HepG2 (cell line): ENCODE measurements at regions not wholly inside any gene's neighbourhood (a gene's known extent, or its start where the extent isn't known, plus 50 kb on each side); places are given as distances from the start of the nearest gene placed in this dataset.

Experiments used
- ATAC-seq: fragments of 200-7000 bp; cut with Tn5 transposase; 3 replicates; pipeline ENCODE4 v1.9.1; 2020; ENCODE audit warnings: mild to moderate bottlenecking, moderate library complexity
- BruUV-seq: library from RNA; stranded (reverse); fragments of 400-500 nt; replicated peaks from 2 replicates; lab custom pipeline; 2021; lab: Mats Ljungman, UMichigan
- CTCF ChIA-PET: fragments of 300-600 bp; formaldehyde crosslinking; extraction: SDS; loops from one replicate; lab custom pipeline; 2021; ENCODE audit warnings: low total read pairs, inconsistent platforms, low intra/inter-chr PET ratio; lab: Yijun Ruan, JAX
- POLR2A ChIA-PET: fragments of 350-600 bp; sonication (Branson Sonifier 250); formaldehyde crosslinking; loops from one replicate; lab custom pipeline; 2020; ENCODE audit warnings: antibody characterized with exemption, inconsistent platforms; lab: Yijun Ruan, JAX
- DNase-seq: peaks from one replicate; pipeline ENCODE4 v3.0.0-alpha.2; 2015; ENCODE audit warnings: low spot score
- FAIRE-seq: peaks from 3 replicates; lab custom pipeline; 2011; peaks lifted over from hg19 to GRCh38; lab: Jason Lieb, UNC
- H2AFZ ChIP-seq: one replicate; pipeline ENCODE4 v1.6.1; 2011; ENCODE audit warnings: low read length, inconsistent platforms
- H3K27ac ChIP-seq: fragments of 300-600 bp; 3 replicates; pipeline ENCODE4 v1.8.0; 2011; ENCODE audit warnings: mixed run types, mild to moderate bottlenecking, mixed read lengths, low read length, inconsistent platforms; ENCODE audit not compliant: insufficient read depth; ENCODE audit errors: extremely low read length
- H3K27me3 ChIP-seq, 2 experiments: fragments of 200-600 bp in 1 of 2; 2 replicates in 1 of 2; 3 replicates in 1 of 2; pipeline versions ENCODE4 v1.6.0 to v1.8.0; 2011; ENCODE audit warnings: low read length in 2 of 2, mild to moderate bottlenecking in 2 of 2, moderate library complexity in 2 of 2, inconsistent platforms in 1 of 2; ENCODE audit not compliant: insufficient read depth in 2 of 2, control insufficient read depth in 1 of 2
- H3K36me3 ChIP-seq, 2 experiments: fragments of 200-600 bp in 1 of 2; replicated peaks in 1 of 2; 2 replicates in 1 of 2; 3 replicates in 1 of 2; pipeline versions ENCODE4 v1.5.1 to v1.8.0; 2011; ENCODE audit warnings: low read length in 2 of 2, inconsistent platforms in 1 of 2; ENCODE audit not compliant: insufficient read depth in 2 of 2, control insufficient read depth in 1 of 2
- H3K4me1 ChIP-seq: 2 replicates; pipeline ENCODE4 v1.5.1; 2012; ENCODE audit warnings: low read length, inconsistent platforms; ENCODE audit not compliant: insufficient read depth
- H3K4me2 ChIP-seq: 2 replicates; pipeline ENCODE4 v1.6.0; 2011; ENCODE audit warnings: low read depth, low read length, inconsistent platforms
- H3K4me3 ChIP-seq, 3 experiments: fragments of 200-600 bp in 1 of 3; sonication (generic), shearing (Covaris generic) in 1 of 3; replicated peaks in 1 of 3; 2 replicates each; pipeline ENCODE4 v1.5.1; 2011 to 2016; ENCODE audit warnings: low read length in 3 of 3, inconsistent platforms in 2 of 3, low read depth in 2 of 3, mild to moderate bottlenecking in 2 of 3, control low read depth in 1 of 3, mixed read lengths in 1 of 3; ENCODE audit not compliant: insufficient read depth in 1 of 3
- H3K79me2 ChIP-seq: one replicate; pipeline ENCODE4 v1.6.1; 2011; ENCODE audit warnings: low read length, inconsistent platforms; ENCODE audit not compliant: insufficient read depth
- H3K9ac ChIP-seq: 2 replicates; pipeline ENCODE4 v1.6.0; 2011; ENCODE audit warnings: mild to moderate bottlenecking, low read depth, low read length, inconsistent platforms; ENCODE audit not compliant: insufficient read depth
- H3K9me3 ChIP-seq: 2 replicates; pipeline ENCODE4 v1.5.1; 2012; ENCODE audit warnings: mild to moderate bottlenecking, low read length
- H4K20me1 ChIP-seq: 2 replicates; pipeline ENCODE4 v1.6.0; 2011; ENCODE audit warnings: inconsistent platforms, mild to moderate bottlenecking, low read length, moderate library complexity; ENCODE audit not compliant: insufficient read depth
- ARNT2 ChIP-seq: sonication (generic); formaldehyde crosslinking; IDR thresholded peaks from 2 replicates; pipeline ENCODE4 v1.8.0; 2022; ENCODE audit warnings: mild to moderate bottlenecking, low read depth, missing genetic modification reagents, moderate library complexity
- DMAP1 ChIP-seq: IDR thresholded peaks from 2 replicates; pipeline ENCODE4 v1.6.1; 2016
- FOXK2 ChIP-seq: fragments of 450-650 bp; IDR thresholded peaks from 2 replicates; pipeline ENCODE4 v1.6.1; 2016
- PHF5A ChIP-seq: IDR thresholded peaks from one replicate; pipeline ENCODE4 v1.6.1; 2018; ENCODE audit warnings: low read depth, missing genetic modification reagents; ENCODE audit not compliant: unreplicated experiment
- SOX5 ChIP-seq: IDR thresholded peaks from 2 replicates; pipeline ENCODE4 v1.6.1; 2016; ENCODE audit warnings: borderline replicate concordance
- ZBTB3 ChIP-seq: sonication (generic); formaldehyde crosslinking; IDR thresholded peaks from 2 replicates; pipeline ENCODE4 v1.4.0; 2020; ENCODE audit warnings: low read depth, mild to moderate bottlenecking, moderate library complexity, missing genetic modification reagents, borderline replicate concordance
- ZFAT ChIP-seq: sonication (generic); formaldehyde crosslinking; conservative IDR thresholded peaks from 2 replicates; pipeline ENCODE4 v1.8.1; 2023; ENCODE audit warnings: missing genetic modification reagents, inconsistent platforms
- ZNF251 ChIP-seq: sonication (generic); formaldehyde crosslinking; IDR thresholded peaks from 2 replicates; pipeline ENCODE4 v1.9.0; 2021; ENCODE audit warnings: mild to moderate bottlenecking, missing genetic modification reagents
- ZNF7 ChIP-seq: IDR thresholded peaks from 2 replicates; pipeline ENCODE4 v1.6.1; 2016; ENCODE audit warnings: missing biosample characterization, missing genetic modification reagents
- ZNF879 ChIP-seq: sonication (generic); formaldehyde crosslinking; IDR thresholded peaks from 2 replicates; pipeline ENCODE4 v1.8.1; 2023; ENCODE audit warnings: missing genetic modification reagents
- WGBS: methylation state at CpG from one replicate; pipeline ENCODE4 v1.1.6; 2017; ENCODE audit warnings: low lambda C conversion rate; 5-methylcytosine and 5-hydroxymethylcytosine counted together
- in situ Hi-C: cut with HindIII; loops from 2 replicates; pipeline ENCODE4 v1.10.0; 2017; ENCODE audit warnings: low pct_unique_long_range_greater_than_20kb; ENCODE audit not compliant: extremely low pct_ligation_motif_present
- intact Hi-C: fragments of 100-400 bp; cut with micrococcal nuclease; formaldehyde crosslinking; loops from one replicate; pipeline ENCODE4 v1.10.0; 2022; ENCODE audit not compliant: unreplicated experiment
- TF ChIP-seq, protein P1 (sequence below): sonication (generic); formaldehyde crosslinking; conservative IDR thresholded peaks from 2 replicates; pipeline ENCODE4 v1.8.1; 2023; ENCODE audit warnings: missing genetic modification reagents
- TF ChIP-seq, protein P2 (sequence below): IDR thresholded peaks from 2 replicates; pipeline ENCODE4 v1.6.1; 2016; ENCODE audit warnings: control low read depth
- TF ChIP-seq, protein P3 (sequence below): sonication (generic); formaldehyde crosslinking; conservative IDR thresholded peaks from 2 replicates; pipeline ENCODE4 v1.4.0; 2020; ENCODE audit warnings: missing genetic modification reagents

DNA sequence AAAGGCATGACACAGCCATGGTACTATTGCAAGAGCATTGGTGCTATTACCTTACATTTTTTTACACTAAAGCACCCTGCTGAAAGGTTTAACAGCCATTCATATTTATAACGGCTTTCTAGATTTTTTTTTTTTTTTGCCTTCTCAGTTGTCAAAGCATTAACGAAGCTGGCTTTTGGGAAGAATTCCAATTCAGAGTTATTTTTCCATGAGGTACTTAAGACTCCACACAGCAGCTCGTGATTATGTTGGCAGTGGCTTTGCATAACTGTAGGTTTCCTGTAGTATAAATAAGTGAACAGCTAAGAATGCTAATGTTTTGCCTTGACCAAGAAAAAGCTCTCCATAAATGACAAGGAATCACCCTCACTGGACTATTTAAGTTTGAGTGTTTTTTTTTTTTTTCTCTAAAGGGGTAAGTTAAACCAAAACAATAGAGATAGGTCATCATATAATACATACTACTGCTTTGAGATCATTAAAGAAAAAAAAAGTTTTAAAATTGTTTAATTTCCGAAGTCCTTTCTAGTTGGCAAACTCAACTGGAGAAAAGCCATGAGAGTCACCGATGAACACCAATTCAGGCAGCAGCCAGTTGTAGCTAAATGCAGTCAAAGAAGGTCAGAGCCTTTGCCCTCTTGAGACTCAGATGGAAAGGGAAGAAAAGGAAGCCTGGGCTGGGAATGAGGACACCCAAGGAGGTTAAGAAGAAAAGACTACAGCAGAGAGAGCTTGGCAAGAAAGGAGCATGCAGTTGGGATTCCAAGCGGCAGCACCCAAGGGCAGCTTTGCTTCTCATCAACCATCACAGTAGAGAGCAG is 187.4 kb upstream of the NCKAP5 start:
- BruUV-seq, result no TSS peak
- TF ChIP-seq, protein P1, sequence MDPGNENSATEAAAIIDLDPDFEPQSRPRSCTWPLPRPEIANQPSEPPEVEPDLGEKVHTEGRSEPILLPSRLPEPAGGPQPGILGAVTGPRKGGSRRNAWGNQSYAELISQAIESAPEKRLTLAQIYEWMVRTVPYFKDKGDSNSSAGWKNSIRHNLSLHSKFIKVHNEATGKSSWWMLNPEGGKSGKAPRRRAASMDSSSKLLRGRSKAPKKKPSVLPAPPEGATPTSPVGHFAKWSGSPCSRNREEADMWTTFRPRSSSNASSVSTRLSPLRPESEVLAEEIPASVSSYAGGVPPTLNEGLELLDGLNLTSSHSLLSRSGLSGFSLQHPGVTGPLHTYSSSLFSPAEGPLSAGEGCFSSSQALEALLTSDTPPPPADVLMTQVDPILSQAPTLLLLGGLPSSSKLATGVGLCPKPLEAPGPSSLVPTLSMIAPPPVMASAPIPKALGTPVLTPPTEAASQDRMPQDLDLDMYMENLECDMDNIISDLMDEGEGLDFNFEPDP (CRISPR knock-in tag), result no peak
- TF ChIP-seq FOXK2, result no peak
- no peak for TF ChIP-seq ZNF251 (CRISPR knock-in tag)
- TF ChIP-seq ZFAT, result no peak
- TF ChIP-seq ZNF7 (CRISPR knock-in tag), result no peak
- no peak for TF ChIP-seq ZNF879 (CRISPR knock-in tag)
- no peak for TF ChIP-seq DMAP1 (CRISPR knock-in tag)
- TF ChIP-seq ZBTB3 (CRISPR knock-in tag), result no peak
- TF ChIP-seq, protein P2, sequence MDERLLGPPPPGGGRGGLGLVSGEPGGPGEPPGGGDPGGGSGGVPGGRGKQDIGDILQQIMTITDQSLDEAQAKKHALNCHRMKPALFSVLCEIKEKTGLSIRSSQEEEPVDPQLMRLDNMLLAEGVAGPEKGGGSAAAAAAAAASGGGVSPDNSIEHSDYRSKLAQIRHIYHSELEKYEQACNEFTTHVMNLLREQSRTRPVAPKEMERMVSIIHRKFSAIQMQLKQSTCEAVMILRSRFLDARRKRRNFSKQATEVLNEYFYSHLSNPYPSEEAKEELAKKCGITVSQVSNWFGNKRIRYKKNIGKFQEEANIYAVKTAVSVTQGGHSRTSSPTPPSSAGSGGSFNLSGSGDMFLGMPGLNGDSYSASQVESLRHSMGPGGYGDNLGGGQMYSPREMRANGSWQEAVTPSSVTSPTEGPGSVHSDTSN (CRISPR knock-in tag), result no peak
- TF ChIP-seq SOX5 (CRISPR knock-in tag), result no peak
- TF ChIP-seq, protein P3, sequence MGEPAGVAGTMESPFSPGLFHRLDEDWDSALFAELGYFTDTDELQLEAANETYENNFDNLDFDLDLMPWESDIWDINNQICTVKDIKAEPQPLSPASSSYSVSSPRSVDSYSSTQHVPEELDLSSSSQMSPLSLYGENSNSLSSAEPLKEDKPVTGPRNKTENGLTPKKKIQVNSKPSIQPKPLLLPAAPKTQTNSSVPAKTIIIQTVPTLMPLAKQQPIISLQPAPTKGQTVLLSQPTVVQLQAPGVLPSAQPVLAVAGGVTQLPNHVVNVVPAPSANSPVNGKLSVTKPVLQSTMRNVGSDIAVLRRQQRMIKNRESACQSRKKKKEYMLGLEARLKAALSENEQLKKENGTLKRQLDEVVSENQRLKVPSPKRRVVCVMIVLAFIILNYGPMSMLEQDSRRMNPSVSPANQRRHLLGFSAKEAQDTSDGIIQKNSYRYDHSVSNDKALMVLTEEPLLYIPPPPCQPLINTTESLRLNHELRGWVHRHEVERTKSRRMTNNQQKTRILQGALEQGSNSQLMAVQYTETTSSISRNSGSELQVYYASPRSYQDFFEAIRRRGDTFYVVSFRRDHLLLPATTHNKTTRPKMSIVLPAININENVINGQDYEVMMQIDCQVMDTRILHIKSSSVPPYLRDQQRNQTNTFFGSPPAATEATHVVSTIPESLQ (CRISPR knock-in tag), result no peak
- TF ChIP-seq ARNT2 (CRISPR knock-in tag), result no peak
- no peak for TF ChIP-seq PHF5A (CRISPR knock-in tag)
- Histone ChIP-seq H3K4me3 (no peak overlapping the region), H3K36me3 (no peaks in the 10 kb centered on the region), H4K20me1 (no peaks in the 10 kb centered on the region), H3K79me2 (no peaks in the 10 kb centered on the region), H3K4me2 (no peak overlapping the region), H3K27me3 (no peaks in the 10 kb centered on the region), H3K9ac (no peak overlapping the region), H3K27ac (no peak overlapping the region), H3K4me1 (no peaks in the 10 kb centered on the region), H3K9me3 (no peaks in the 10 kb centered on the region), H2AFZ (no peak overlapping the region)
- in situ Hi-C loops, result no loop called here
- intact Hi-C loops, result no loop called here
- ChIA-PET CTCF (no interaction called here), POLR2A (no interaction called here)
- DNase-seq, result no peak
- no peak for ATAC-seq
- WGBS, result 35% methylated on average over 6 of the region's 6 CpGs
- FAIRE-seq, result no peak
